Left colon (tissue), 2 donors: ENCODE measurements at regions not wholly inside any gene's neighbourhood (a gene's known extent, or its start where the extent isn't known, plus 50 kb on each side); places are given as distances from the start of the nearest gene placed in this dataset.
"Not testable (repeated sequence)": the region's sequence is repeated elsewhere in the genome, so short reads cannot be mapped to it uniquely, and the experiment has no call there.

Experiments used
- ATAC-seq: fragments of 200-7000 bp; cut with Tn5 transposase; one replicate; pipeline ENCODE4 v1.9.1; 2020; ENCODE audit warnings: mild to moderate bottlenecking, moderate library complexity
- DNase-seq, 2 donors: peaks; one replicate each; pipeline ENCODE4 v3.0.0-alpha.2; 2020
- intact Hi-C, 2 donors: fragments of 100-400 bp; cut with DNase I in 1 of 2; cut with micrococcal nuclease in 1 of 2; formaldehyde crosslinking; loops; one replicate each; pipeline versions ENCODE4 v1.11.2 to v1.14.0; 2022; cut with DNase I, micrococcal nuclease
- donor health status: DM: no; HTN: no; CAD: no.
- donor health status: DM: yes; HTN: yes; CAD: no.

DNA sequence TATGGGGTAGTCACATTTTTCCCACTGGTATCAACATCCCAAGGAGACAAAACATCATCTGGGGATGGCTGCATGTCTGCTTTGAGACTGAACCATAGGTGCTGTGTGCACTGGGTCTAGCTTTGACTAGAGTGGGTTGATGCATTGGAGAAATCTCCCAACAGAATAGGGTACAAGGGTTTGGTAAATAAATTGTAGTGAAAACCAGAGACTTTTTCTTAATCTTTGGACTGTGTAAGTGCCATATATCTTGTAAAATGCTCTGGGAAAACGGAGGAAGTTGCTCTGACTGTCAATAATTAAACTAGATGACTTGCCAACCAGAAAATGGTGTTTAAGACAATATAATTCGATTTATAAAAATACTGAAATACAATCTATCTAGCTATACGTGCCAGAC, 1064.0 kb upstream of the SLIT2 start:
- ATAC-seq: peak; percentile 97
- DNase-seq: no peak
- intact Hi-C loops: no loop called here

DNA sequence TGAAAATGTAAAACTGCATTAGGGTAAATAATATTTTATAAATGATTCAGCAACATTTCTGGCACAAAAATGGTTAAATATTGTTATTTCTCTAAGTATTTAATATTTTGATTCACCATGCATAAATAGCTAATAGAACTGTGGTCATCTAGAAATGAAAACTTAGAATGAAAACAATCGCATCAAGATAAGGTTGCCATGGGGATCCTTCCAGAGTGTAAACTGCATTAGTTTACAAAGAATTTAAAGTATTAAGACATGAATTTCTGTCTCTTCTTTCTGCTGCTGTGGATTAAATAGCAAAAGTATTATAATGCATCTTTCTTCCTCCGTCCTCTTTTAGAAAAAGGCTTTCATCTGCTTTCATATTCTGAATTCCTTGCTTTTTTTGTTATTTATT, 1064.6 kb upstream of the SLIT2 start:
- ATAC-seq (peak; percentile 42), DNase-seq (no peak)
- intact Hi-C loops: no loop called here

GRCh38 chr4:19181631-19182030, 1070.1 kb upstream of the SLIT2 start:
- intact Hi-C loops, DNase-seq, ATAC-seq: not testable (repeated sequence)

DNA sequence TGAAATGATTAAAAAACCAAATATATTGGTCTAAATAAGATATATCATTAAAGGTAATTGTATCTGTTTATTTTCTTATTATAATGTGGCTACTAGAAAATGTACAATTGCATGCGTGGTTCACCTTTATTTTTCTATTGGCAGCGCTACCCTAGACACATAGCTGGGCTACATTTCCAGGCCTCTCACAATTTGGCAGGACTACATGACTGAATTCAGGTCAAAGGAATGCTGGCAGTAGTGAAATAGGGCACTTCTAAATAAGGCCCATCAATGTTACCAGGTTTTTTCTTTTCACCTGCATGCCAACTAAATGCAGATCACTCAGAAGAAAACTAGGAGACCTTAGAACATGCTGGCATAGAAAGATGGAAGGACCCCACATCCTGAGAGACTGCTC, 1072.9 kb upstream of the SLIT2 start:
- ATAC-seq (no peak), DNase-seq (no peak)
- intact Hi-C loops: no loop called here

DNA sequence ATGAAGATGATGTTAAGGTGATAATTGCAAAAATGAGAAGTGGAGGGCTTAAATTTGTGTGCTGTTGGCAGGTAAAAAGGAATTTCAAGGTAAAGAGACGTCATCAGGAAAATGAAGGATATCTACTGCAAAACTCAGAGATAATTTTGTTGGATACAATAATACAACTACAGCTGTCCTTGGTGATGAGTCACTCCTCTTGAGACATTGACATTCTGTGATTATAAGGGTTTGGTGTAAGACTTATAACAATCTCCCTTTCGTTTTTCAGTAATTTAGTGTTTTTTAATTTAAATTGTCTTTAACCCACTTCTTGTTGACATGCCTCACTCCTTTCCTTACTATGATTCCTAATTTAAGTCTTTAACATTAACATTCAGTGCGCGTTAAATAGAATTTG, 1074.1 kb upstream of the SLIT2 start:
- intact Hi-C loops: no loop called here
- DNase-seq (no peak), ATAC-seq (no peak)

GRCh38 chr4:19171832-19172231, 1079.9 kb upstream of the SLIT2 start:
- ATAC-seq (no peak), DNase-seq (no peak)
- intact Hi-C loops: no loop called here

- DNase-seq (no peak), ATAC-seq (peak; percentile 75)
- intact Hi-C loops: no loop called here
These were observed 1084.4 kb upstream of the SLIT2 start for GRCh38 chr4:19167311-19167710.

GRCh38 chr4:19164334-19164733, 1087.4 kb upstream of the SLIT2 start:
- no peak for DNase-seq
- intact Hi-C loops: no loop called here
- no peak for ATAC-seq

DNA sequence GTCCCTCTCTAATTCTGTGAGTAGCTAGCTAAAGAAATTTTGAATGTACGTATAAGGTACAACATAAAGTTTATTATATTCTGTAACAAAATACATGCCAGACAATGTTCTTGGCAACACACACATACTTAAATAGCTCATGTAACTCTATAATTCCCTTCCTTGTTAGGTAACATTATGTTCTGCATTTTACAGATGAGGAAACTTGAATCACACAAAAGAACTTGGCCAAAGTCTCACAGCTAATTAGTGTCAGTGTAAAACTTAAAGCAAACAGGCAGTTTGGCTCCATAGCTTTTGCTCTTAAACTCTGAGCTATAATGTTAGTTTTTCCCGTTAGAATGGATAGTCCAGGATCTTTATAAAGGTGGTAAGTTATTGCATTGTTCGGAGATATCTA, 1091.8 kb upstream of the SLIT2 start:
- no peak for DNase-seq
- intact Hi-C loops: no loop called here
- peak; percentile 98 for ATAC-seq

- ATAC-seq (no peak), DNase-seq (no peak)
- intact Hi-C loops: no loop called here
These were observed 1093.4 kb upstream of the SLIT2 start for GRCh38 chr4:19158107-19158809.

- no peak for DNase-seq
- intact Hi-C loops: no loop called here
- no peak for ATAC-seq
These were observed 1094.9 kb upstream of the SLIT2 start for GRCh38 chr4:19156786-19157185.

GRCh38 chr4:19155568-19155967, 1096.1 kb upstream of the SLIT2 start:
- intact Hi-C loops: no loop called here
- no peak for ATAC-seq
- no peak for DNase-seq

DNA sequence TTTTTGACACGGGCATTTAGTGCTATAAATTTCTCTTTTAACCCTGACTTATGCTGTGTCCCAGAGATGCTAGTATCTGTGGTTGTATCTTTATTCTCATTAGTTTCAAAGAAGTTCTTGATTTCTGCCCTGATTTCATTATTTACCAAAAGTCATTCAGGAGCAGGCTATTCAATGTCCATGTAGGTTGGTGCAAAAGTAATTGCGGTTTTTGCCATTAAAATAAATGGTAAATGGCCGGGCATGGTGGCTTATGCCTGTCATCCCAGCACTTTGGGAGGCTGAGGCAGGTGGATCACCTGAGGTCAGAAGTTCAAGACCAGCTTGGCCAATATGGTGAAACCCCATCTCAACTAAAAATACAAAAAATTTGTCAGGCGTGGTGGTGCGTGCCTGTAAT, 1097.4 kb upstream of the SLIT2 start:
- ATAC-seq, intact Hi-C loops, DNase-seq: not testable (repeated sequence)

- no peak for DNase-seq
- ATAC-seq: no peak
- intact Hi-C loops: no loop called here
These were observed 1099.4 kb upstream of the SLIT2 start for GRCh38 chr4:19152264-19152663.

GRCh38 chr4:19151684-19152083, 1100.0 kb upstream of the SLIT2 start:
- ATAC-seq (no peak), DNase-seq (no peak)
- intact Hi-C loops: no loop called here

DNA sequence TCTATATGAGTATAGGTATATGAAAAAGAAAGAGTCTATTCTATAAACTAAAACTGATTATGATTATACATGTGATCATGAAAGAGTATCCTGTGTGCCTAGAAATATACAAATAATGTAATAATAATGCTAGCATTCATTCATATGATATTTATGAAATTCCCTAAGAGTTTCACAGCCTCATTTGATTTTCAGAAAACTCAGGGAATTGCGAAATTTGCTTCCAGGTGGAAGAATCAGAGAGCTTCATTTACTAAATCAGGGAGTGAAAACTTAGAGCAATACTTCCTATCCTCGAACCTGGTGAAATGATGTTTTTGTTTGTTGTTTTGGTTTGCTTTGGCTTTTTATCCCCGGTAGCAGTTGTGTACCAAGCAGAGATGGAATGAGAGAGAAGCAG, 1105.7 kb upstream of the SLIT2 start:
- ATAC-seq (no peak), DNase-seq (no peak)
- intact Hi-C loops: no loop called here

GRCh38 chr4:19135895-19136633, 1114.5 kb upstream of the LCORL start:
- DNase-seq: no peak
- ATAC-seq: no peak
- intact Hi-C loops: no loop called here

DNA sequence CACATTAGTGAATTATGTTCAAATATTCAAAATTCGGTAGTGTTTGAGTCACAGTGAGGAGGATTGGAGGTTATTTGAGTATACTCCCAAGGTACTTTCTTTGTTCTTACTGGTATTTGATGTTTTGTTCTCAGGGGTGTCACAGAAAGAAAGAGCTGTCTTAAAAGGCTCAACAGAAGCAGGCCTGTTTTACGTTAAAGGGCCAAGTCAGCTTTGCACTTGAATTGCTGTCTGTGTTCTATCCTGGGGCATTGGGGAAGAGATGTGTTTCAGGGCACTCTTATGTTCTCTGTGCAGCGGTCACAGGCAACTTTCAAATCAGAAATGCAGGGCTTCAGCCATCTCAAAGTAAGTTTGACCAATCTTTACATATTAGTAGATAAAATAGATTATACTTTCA, 1113.1 kb upstream of the LCORL start:
- intact Hi-C loops: no loop called here
- DNase-seq: no peak
- no peak for ATAC-seq

GRCh38 chr4:19133315-19133714, 1111.8 kb upstream of the LCORL start:
- intact Hi-C loops: no loop called here
- ATAC-seq (no peak), DNase-seq (no peak)

DNA sequence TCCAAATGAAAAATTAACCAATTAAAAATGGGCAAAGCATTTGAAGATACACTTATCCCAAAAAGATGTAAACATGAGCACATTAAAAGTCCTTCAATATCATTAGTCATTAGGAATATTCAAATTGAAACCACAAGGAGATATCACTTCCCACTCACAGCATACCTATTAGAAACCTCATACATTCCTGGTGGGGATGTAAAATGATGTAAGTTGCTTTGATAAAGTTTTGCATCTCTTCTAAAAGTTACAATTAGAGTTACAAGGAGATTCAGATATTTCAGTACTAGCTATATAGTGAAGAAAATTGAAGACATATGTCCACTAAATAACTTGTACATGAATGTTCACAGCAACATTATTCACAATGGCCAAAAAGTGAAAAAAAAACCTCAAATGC, 1109.3 kb upstream of the LCORL start:
- intact Hi-C loops: no loop called here
- DNase-seq (no peak), ATAC-seq (no peak)

DNA sequence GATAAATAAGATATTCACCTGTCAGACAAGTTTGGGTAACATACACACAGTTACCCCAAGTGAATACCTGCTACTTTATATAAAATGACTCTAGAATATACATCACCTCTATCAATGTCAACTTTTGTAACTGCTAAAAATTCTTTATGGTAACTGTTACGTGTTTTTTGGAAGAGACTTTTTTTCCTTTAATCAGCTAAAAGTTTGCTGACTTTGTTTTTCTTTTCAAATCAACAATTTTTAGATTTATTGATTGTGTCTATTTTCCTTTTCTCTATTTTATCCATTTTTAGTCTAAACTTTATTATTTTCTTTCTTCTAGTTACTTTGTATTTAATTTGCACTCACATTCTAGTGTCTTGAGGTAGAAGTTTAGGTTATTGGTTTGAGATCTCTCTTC, 1106.6 kb upstream of the LCORL start:
- intact Hi-C loops: no loop called here
- ATAC-seq (no peak), DNase-seq (no peak)
